Esophagus squamous epithelium (tissue), 4 donors: ENCODE measurements at regions not wholly inside any gene's neighbourhood (a gene's known extent, or its start where the extent isn't known, plus 50 kb on each side); places are given as distances from the start of the nearest gene placed in this dataset.

ENCODE experiments used
- CTCF ChIP-seq, 6 experiments: fragments of 450-650 bp in 4 of 6; fragments of 200-600 bp in 2 of 6; sonication (generic) in 2 of 6; IDR thresholded peaks; one replicate each; pipeline ENCODE4 v1.5.1; 2016 to 2019; ENCODE audit warnings: antibody characterized with exemption in 6 of 6, mild to moderate bottlenecking in 4 of 6, moderate library complexity in 4 of 6
- POLR2A ChIP-seq, 4 donors: fragments of 450-650 bp; IDR thresholded peaks; one replicate each; pipeline ENCODE4 v1.6.1; 2017; ENCODE audit warnings: antibody characterized with exemption in 4 of 4, mild to moderate bottlenecking in 4 of 4, moderate library complexity in 3 of 4

- TF ChIP-seq CTCF (IDR thresholded peaks at IDR 0.05), result no peak
- TF ChIP-seq POLR2A (IDR thresholded peaks at IDR 0.05), result no peak
These were observed 104.6 kb upstream of the TNFAIP3 start for GRCh38 chr6:137762168-137763090.
